GM23338 (cell line): ENCODE measurements at regions not wholly inside any gene's neighbourhood (a gene's known extent, or its start where the extent isn't known, plus 50 kb on each side); places are given as distances from the start of the nearest gene placed in this dataset.

Experiments
- CREB1 ChIP-seq: fragments of 250-450 bp; sonication (Bioruptor Pico); IDR thresholded peaks from 2 replicates; pipeline ENCODE4 v1.5.0; 2020; ENCODE audit warnings: low read depth, mild to moderate bottlenecking, moderate library complexity
- CTCF ChIP-seq, 2 experiments: fragments of 200-600 bp in 1 of 2; sonication (generic) in 1 of 2; conservative IDR thresholded peaks; 2 replicates each; pipeline versions ENCODE4 v1.5.1 to v1.6.1; 2016 to 2017; ENCODE audit warnings: antibody characterized with exemption in 2 of 2, low read depth in 2 of 2, mild to moderate bottlenecking in 2 of 2, moderate library complexity in 1 of 2
- EZH2 ChIP-seq: fragments of 200-600 bp; sonication (generic); IDR thresholded peaks from one replicate; pipeline ENCODE4 v1.8.0; 2017; ENCODE audit warnings: antibody characterized with exemption, mild to moderate bottlenecking, low read depth; ENCODE audit not compliant: unreplicated experiment
- POLR2AphosphoS5 ChIP-seq: IDR thresholded peaks from 2 replicates; pipeline ENCODE4 v1.6.1; 2016; ENCODE audit warnings: antibody characterized with exemption, low read depth
- ZNF331 ChIP-seq: fragments of 250-450 bp; sonication (Bioruptor Pico); IDR thresholded peaks from 2 replicates; pipeline ENCODE4 v1.5.0; 2020; ENCODE audit warnings: low read depth, mild to moderate bottlenecking, moderate library complexity

GRCh38 chr2:234869969-234870368, 81.8 kb upstream of the SH3BP4 start:
- TF ChIP-seq CTCF (conservative IDR thresholded peaks at IDR 0.05; ENCODE audit: low read depth in 2 of 2) (no peak), EZH2 (no peak), POLR2AphosphoS5 (no peak), CREB1 (no peak), ZNF331 (CRISPR knock-in tag) (no peak)
